ENCODE measurements at regions not wholly inside any gene's neighbourhood (a gene's known extent, or its start where the extent isn't known, plus 50 kb on each side); places are given as distances from the start of the nearest gene placed in this dataset.

DNA sequence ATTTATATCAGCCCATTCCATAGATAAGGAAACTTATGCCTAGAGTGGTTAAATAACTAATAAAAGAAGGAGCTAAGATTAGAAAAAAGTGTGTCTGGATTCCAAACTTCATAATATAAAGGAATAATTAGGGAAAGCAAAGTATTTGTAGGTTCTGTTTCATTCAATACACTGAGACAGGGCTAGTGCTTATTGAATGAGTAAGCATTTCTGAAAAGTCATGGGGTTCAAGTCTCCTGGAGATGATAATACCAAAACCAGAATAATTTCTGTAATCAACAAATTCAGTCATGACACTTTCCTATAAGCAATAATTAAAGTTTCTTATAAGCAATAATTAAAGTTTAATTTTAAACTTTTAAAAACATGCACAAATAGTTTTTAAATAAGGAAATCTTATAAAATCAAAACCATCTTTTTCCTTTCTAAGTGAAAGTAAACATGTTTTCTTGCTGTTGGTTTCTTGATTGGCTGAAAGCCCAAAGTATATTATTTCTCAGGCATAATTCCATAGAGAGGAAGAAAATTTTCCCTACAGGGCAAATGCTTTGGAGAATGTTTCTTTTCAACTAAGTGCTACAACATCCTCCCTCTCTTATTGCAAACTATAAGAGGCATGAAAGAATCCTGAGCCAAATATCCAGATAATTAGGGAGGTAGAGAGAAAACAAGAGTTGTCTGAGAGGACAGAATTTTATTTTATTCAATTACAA lies 510.2 kb downstream of the PRELID2 start:
- H3K9me3 Mint-ChIP-seq (ENCODE audit: unreplicated experiment) = peaks cover 2% of the 10 kb centered on the region
- Histone ChIP-seq H3K4me1 (ENCODE audit: insufficient read depth, low read length) (no peaks in the 10 kb centered on the region), H3K79me2 (ENCODE audit: insufficient read depth, low read length) (no peaks in the 10 kb centered on the region), H3K36me3 (ENCODE audit: insufficient read depth, low read length) (no peaks in the 10 kb centered on the region), H3K27ac (ENCODE audit: low read depth, low read length) (no peak overlapping the region), H4K20me1 (ENCODE audit: insufficient read depth, low read length) (no peaks in the 10 kb centered on the region), H2AFZ (ENCODE audit: low read depth, low read length) (no peak overlapping the region), H3K9me3 (ENCODE audit: insufficient read depth, low read depth, low read length) (no peaks in the 10 kb centered on the region), H3K27me3 (ENCODE audit: insufficient read depth, low read length) (no peaks in the 10 kb centered on the region), H3K4me3 (ENCODE audit: insufficient read depth, low read depth, low read length) (no peak overlapping the region), H3K9ac (ENCODE audit: low read length) (no peak overlapping the region), H3K4me2 (ENCODE audit: low read length) (no peak overlapping the region)
- no peak for DNase-seq (ENCODE audit: low read depth)
- no peak overlapping the region for H3K4me3 Mint-ChIP-seq (ENCODE audit: unreplicated experiment)
- no peaks in the 10 kb centered on the region for H3K27me3 Mint-ChIP-seq (ENCODE audit: low read depth, unreplicated experiment)
- peaks cover 11% of the 10 kb centered on the region for H3K4me1 Mint-ChIP-seq (ENCODE audit: low read depth, unreplicated experiment)
- H3K27ac Mint-ChIP-seq (ENCODE audit: unreplicated experiment) = peak overlapping the region; percentile 81
- H3K36me3 Mint-ChIP-seq (ENCODE audit: low read depth, unreplicated experiment) = no peaks in the 10 kb centered on the region
- TF ChIP-seq, protein P1, sequence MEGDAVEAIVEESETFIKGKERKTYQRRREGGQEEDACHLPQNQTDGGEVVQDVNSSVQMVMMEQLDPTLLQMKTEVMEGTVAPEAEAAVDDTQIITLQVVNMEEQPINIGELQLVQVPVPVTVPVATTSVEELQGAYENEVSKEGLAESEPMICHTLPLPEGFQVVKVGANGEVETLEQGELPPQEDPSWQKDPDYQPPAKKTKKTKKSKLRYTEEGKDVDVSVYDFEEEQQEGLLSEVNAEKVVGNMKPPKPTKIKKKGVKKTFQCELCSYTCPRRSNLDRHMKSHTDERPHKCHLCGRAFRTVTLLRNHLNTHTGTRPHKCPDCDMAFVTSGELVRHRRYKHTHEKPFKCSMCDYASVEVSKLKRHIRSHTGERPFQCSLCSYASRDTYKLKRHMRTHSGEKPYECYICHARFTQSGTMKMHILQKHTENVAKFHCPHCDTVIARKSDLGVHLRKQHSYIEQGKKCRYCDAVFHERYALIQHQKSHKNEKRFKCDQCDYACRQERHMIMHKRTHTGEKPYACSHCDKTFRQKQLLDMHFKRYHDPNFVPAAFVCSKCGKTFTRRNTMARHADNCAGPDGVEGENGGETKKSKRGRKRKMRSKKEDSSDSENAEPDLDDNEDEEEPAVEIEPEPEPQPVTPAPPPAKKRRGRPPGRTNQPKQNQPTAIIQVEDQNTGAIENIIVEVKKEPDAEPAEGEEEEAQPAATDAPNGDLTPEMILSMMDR (IDR thresholded peaks at IDR 0.05; ENCODE audit: insufficient read depth, low read depth, low read length) = no peak
- TF ChIP-seq EZH2 (IDR thresholded peaks at IDR 0.05; ENCODE audit: insufficient read depth, low read length) = no peak
- no peak for FAIRE-seq

DNA sequence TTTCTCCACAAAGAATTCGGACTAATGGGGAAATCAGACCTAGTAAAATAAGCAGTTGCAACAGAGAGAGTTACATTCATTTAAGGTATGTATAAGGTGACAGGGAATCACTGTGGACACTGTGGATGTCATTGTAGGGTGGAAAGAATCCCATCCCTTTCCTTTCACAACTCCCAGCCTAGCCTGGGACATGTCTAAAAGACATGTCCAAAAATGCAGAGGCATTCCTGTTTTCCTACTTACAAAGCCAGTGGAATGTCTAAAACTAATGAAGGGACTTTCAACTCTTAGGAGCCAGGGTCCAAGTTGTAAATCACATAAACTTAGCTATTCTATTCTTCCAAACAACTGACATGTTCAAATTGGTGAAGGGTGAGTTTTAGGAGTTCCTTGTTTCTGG lies 511.0 kb downstream of the PRELID2 start:
- H3K4me3 Mint-ChIP-seq (ENCODE audit: unreplicated experiment) = no peak overlapping the region
- Histone ChIP-seq H3K9me3 (ENCODE audit: insufficient read depth, low read depth, low read length) (no peaks in the 10 kb centered on the region), H4K20me1 (ENCODE audit: insufficient read depth, low read length) (no peaks in the 10 kb centered on the region), H3K4me1 (ENCODE audit: insufficient read depth, low read length) (no peaks in the 10 kb centered on the region), H3K27ac (ENCODE audit: low read depth, low read length) (no peak overlapping the region), H3K36me3 (ENCODE audit: insufficient read depth, low read length) (no peaks in the 10 kb centered on the region), H3K9ac (ENCODE audit: low read length) (no peak overlapping the region), H3K4me2 (ENCODE audit: low read length) (no peak overlapping the region), H3K4me3 (ENCODE audit: insufficient read depth, low read depth, low read length) (no peak overlapping the region), H3K79me2 (ENCODE audit: insufficient read depth, low read length) (no peaks in the 10 kb centered on the region), H3K27me3 (ENCODE audit: insufficient read depth, low read length) (no peaks in the 10 kb centered on the region), H2AFZ (ENCODE audit: low read depth, low read length) (no peak overlapping the region)
- peak overlapping the region; percentile 81 for H3K27ac Mint-ChIP-seq (ENCODE audit: unreplicated experiment)
- peaks cover 11% of the 10 kb centered on the region for H3K4me1 Mint-ChIP-seq (ENCODE audit: low read depth, unreplicated experiment)
- H3K9me3 Mint-ChIP-seq (ENCODE audit: unreplicated experiment) = peaks cover 2% of the 10 kb centered on the region
- peak; percentile 8 for DNase-seq (ENCODE audit: low read depth)
- no peak for FAIRE-seq
- TF ChIP-seq, protein P1 (IDR thresholded peaks at IDR 0.05; ENCODE audit: insufficient read depth, low read depth, low read length) = no peak
- TF ChIP-seq EZH2 (IDR thresholded peaks at IDR 0.05; ENCODE audit: insufficient read depth, low read length) = no peak
- no peaks in the 10 kb centered on the region for H3K27me3 Mint-ChIP-seq (ENCODE audit: low read depth, unreplicated experiment)
- no peaks in the 10 kb centered on the region for H3K36me3 Mint-ChIP-seq (ENCODE audit: low read depth, unreplicated experiment)

DNA sequence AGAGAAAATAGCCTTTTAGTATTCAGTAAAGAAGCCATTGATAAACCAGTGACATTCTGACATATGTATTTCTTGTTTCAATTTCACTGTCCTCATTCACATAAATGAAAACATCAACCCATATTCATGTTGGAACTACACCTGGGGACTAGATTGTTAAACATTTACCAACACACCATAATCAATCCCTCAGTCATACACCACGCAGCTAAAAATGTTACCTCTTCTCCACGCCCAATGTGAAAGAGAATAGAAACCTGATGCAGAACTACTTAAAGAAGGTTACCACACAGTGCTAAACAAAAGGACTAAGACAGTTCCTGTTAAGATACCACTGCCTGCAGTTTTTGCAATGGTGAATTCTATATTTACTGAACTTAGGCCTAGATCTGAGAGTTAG lies 518.9 kb downstream of the PRELID2 start:
- H3K4me2 ChIP-seq (ENCODE audit: low read length) = no peak overlapping the region
- H3K9me3 ChIP-seq (ENCODE audit: insufficient read depth, low read depth, low read length) = no peaks in the 10 kb centered on the region
- H3K9ac ChIP-seq (ENCODE audit: low read length) = no peak overlapping the region
- no peak for DNase-seq (ENCODE audit: low read depth)
- no peaks in the 10 kb centered on the region for H3K36me3 ChIP-seq (ENCODE audit: insufficient read depth, low read length)
- no peak for TF ChIP-seq EZH2 (IDR thresholded peaks at IDR 0.05; ENCODE audit: insufficient read depth, low read length)
- TF ChIP-seq, protein P1 (IDR thresholded peaks at IDR 0.05; ENCODE audit: insufficient read depth, low read depth, low read length) = no peak
- FAIRE-seq = no peak
- H3K27ac Mint-ChIP-seq (ENCODE audit: unreplicated experiment) = no peak overlapping the region
- no peaks in the 10 kb centered on the region for H4K20me1 ChIP-seq (ENCODE audit: insufficient read depth, low read length)
- H3K27me3 ChIP-seq (ENCODE audit: insufficient read depth, low read length) = no peaks in the 10 kb centered on the region
- H3K79me2 ChIP-seq (ENCODE audit: insufficient read depth, low read length) = no peaks in the 10 kb centered on the region
- no peak overlapping the region for H2AFZ ChIP-seq (ENCODE audit: low read depth, low read length)
- H3K9me3 Mint-ChIP-seq (ENCODE audit: unreplicated experiment) = no peaks in the 10 kb centered on the region
- H3K27me3 Mint-ChIP-seq (ENCODE audit: low read depth, unreplicated experiment) = no peaks in the 10 kb centered on the region
- H3K4me1 ChIP-seq (ENCODE audit: insufficient read depth, low read length) = no peaks in the 10 kb centered on the region
- H3K27ac ChIP-seq (ENCODE audit: low read depth, low read length) = no peak overlapping the region
- H3K4me3 ChIP-seq (ENCODE audit: insufficient read depth, low read depth, low read length) = no peak overlapping the region
- no peaks in the 10 kb centered on the region for H3K4me1 Mint-ChIP-seq (ENCODE audit: low read depth, unreplicated experiment)
- H3K36me3 Mint-ChIP-seq (ENCODE audit: low read depth, unreplicated experiment) = no peaks in the 10 kb centered on the region
- H3K4me3 Mint-ChIP-seq (ENCODE audit: unreplicated experiment) = no peak overlapping the region

Data from astrocyte (in vitro differentiated cells and primary cell).